ENCODE measurements at regions not wholly inside any gene's neighbourhood (a gene's known extent, or its start where the extent isn't known, plus 50 kb on each side); places are given as distances from the start of the nearest gene placed in this dataset.

DNA sequence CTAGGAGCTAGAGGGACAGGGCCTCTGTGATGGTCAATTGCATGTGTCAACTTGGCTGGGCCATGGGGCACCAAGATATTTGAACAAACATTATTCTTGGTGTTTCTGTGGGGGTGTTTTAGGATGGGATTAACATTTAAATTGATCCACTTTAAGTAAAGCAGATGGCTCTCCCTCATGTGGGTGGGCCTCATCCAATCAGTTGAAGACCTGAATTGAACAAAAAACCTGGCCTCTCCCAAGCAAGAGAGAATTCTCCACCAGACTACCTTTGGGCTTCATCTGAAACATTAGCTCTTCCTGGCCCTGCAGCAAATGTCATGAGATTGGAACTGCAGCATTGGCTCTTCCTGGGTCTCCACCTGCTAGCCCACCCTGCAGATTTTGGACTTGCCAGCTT lies 207.1 kb upstream of the ATP6AP2 start (continued):
- TF ChIP-seq JUNB (IDR thresholded peaks at IDR 0.05) (no peak), SMAD1 (IDR thresholded peaks at IDR 0.05; ENCODE audit: low read depth, partially characterized antibody) (no peak), USF2 (IDR thresholded peaks at IDR 0.05; ENCODE audit: borderline replicate concordance, low read depth, low read length) (no peak)

DNA sequence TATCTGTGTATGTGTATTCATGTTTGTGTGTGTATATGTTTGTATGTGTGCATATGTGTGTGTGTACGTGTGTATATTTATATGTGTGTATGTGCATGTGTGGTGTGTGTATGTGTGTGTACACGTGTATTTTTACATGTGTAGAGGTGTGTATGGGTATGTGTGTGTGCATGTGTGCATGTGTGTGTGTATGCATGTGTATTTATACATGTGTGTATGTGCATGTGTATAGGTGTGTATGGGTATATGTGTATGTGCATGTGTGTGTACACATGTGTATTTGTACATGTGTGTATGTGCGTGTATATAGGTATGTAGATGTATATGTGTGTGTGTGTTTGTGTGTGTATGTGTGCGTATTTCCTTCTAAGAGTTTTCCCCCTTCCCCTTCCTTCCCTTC lies 207.7 kb upstream of the ATP6AP2 start:
- no peaks in the 10 kb centered on the region for H3K79me2 ChIP-seq (ENCODE audit: control insufficient read depth, insufficient read depth, low read length)

More for the DNA sequence above, 207.7 kb upstream of the ATP6AP2 start:
- H3K4me1 ChIP-seq (ENCODE audit: control insufficient read depth, insufficient read depth, low read length): no peaks in the 10 kb centered on the region
- H2AFZ ChIP-seq (ENCODE audit: control insufficient read depth, low read depth, low read length): no peak overlapping the region
- no peaks in the 10 kb centered on the region for H3K27me3 ChIP-seq (replicated peaks in 1 of 2; ENCODE audit: control insufficient read depth in 2 of 2, insufficient read depth in 2 of 2, low read length in 1 of 2)
- no TSS peak for BruUV-seq (replicated peaks)
- H4K20me1 ChIP-seq (ENCODE audit: control insufficient read depth, insufficient read depth): no peaks in the 10 kb centered on the region
- in situ Hi-C loops (cut with MboI) (no loop called here), intact Hi-C loops (cut with micrococcal nuclease; ENCODE audit: unreplicated experiment) (no loop called here)
- FAIRE-seq (no peak), DNase-seq (ENCODE audit: low read depth, low spot score) (no peak), ATAC-seq (no peak)
- ChIA-PET CTCF (no interaction called here), POLR2A (no interaction called here), SMC1A (ENCODE audit: uncharacterized antibody, unreplicated experiment) (no interaction called here), RAD21 (ENCODE audit: unreplicated experiment) (no interaction called here)
- H3K36me3 ChIP-seq (ENCODE audit: control insufficient read depth in 2 of 2, insufficient read depth in 2 of 2, low read length in 1 of 2): no peaks in the 10 kb centered on the region
- TF ChIP-seq CHD2 (IDR thresholded peaks at IDR 0.05; ENCODE audit: borderline replicate concordance, low read depth, low read length) (no peak), E2F8 (IDR thresholded peaks at IDR 0.05; ENCODE audit: low read depth, partially characterized antibody) (no peak), JUNB (IDR thresholded peaks at IDR 0.05) (no peak), TBL1XR1 (IDR thresholded peaks at IDR 0.05; ENCODE audit: low read depth, low read length) (no peak), PKNOX1 (IDR thresholded peaks at IDR 0.05) (no peak), FOXK2 (IDR thresholded peaks at IDR 0.05) (no peak), RBBP5 (conservative IDR thresholded peaks at IDR 0.05) (no peak), SUPT20H (IDR thresholded peaks at IDR 0.05; ENCODE audit: borderline replicate concordance, control insufficient read depth, low read depth, low read length) (no peak), CBX3 (IDR thresholded peaks at IDR 0.05; ENCODE audit: borderline replicate concordance, low read depth) (no peak)
- TF ChIP-seq, protein P1, sequence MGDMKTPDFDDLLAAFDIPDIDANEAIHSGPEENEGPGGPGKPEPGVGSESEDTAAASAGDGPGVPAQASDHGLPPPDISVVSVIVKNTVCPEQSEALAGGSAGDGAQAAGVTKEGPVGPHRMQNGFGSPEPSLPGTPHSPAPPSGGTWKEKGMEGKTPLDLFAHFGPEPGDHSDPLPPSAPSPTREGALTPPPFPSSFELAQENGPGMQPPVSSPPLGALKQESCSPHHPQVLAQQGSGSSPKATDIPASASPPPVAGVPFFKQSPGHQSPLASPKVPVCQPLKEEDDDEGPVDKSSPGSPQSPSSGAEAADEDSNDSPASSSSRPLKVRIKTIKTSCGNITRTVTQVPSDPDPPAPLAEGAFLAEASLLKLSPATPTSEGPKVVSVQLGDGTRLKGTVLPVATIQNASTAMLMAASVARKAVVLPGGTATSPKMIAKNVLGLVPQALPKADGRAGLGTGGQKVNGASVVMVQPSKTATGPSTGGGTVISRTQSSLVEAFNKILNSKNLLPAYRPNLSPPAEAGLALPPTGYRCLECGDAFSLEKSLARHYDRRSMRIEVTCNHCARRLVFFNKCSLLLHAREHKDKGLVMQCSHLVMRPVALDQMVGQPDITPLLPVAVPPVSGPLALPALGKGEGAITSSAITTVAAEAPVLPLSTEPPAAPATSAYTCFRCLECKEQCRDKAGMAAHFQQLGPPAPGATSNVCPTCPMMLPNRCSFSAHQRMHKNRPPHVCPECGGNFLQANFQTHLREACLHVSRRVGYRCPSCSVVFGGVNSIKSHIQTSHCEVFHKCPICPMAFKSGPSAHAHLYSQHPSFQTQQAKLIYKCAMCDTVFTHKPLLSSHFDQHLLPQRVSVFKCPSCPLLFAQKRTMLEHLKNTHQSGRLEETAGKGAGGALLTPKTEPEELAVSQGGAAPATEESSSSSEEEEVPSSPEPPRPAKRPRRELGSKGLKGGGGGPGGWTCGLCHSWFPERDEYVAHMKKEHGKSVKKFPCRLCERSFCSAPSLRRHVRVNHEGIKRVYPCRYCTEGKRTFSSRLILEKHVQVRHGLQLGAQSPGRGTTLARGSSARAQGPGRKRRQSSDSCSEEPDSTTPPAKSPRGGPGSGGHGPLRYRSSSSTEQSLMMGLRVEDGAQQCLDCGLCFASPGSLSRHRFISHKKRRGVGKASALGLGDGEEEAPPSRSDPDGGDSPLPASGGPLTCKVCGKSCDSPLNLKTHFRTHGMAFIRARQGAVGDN (IDR thresholded peaks at IDR 0.05): no peak
- H3K9ac ChIP-seq (ENCODE audit: control insufficient read depth, insufficient read depth, low read length): no peak overlapping the region
- no peaks in the 10 kb centered on the region; the same call in 2 of the 3 replicates for H3K9me3 ChIP-seq (replicated peaks; ENCODE audit: control insufficient read depth, insufficient read depth, low read length)
- H3K4me3 ChIP-seq: no peak overlapping the region
- no peak overlapping the region for H3K27ac ChIP-seq (ENCODE audit: control insufficient read depth, insufficient read depth)
- H3K4me2 ChIP-seq (ENCODE audit: control insufficient read depth, insufficient read depth): no peak overlapping the region
- WGBS (ENCODE audit: insufficient coverage, insufficient replicate concordance, low lambda C conversion rate, missing lambda C conversion rate): 28% methylated on average over 4 of the region's 4 CpGs
